Sigmoid colon (tissue), 4 donors: ENCODE measurements at regions not wholly inside any gene's neighbourhood (a gene's known extent, or its start where the extent isn't known, plus 50 kb on each side); places are given as distances from the start of the nearest gene placed in this dataset.

Experiments
- CTCF ChIP-seq, 4 experiments: fragments of 450-650 bp in 3 of 4; fragments of 200-600 bp in 1 of 4; IDR thresholded peaks; one replicate each; pipeline ENCODE4 v1.5.1; 2016 to 2019; ENCODE audit warnings: antibody characterized with exemption in 4 of 4, mild to moderate bottlenecking in 3 of 4, moderate library complexity in 2 of 4
- POLR2A ChIP-seq, 2 donors: fragments of 450-650 bp; IDR thresholded peaks; one replicate each; pipeline ENCODE4 v1.6.1; 2016; ENCODE audit warnings: antibody characterized with exemption in 2 of 2, mild to moderate bottlenecking in 2 of 2, moderate library complexity in 2 of 2
- POLR2AphosphoS5 ChIP-seq, 4 donors: sonication (generic); formaldehyde crosslinking; IDR thresholded peaks; one replicate each; pipeline ENCODE4 v1.6.1; 2017; ENCODE audit warnings: antibody characterized with exemption in 4 of 4

GRCh38 chr5:159442206-159442850 is 112.0 kb upstream of the IL12B start:
- no peak for TF ChIP-seq POLR2A (IDR thresholded peaks at IDR 0.05)
- TF ChIP-seq CTCF (IDR thresholded peaks at IDR 0.05), result no peak
- no peak for TF ChIP-seq POLR2AphosphoS5 (IDR thresholded peaks at IDR 0.05)
